CD4-positive, alpha-beta T cell treated with Interleukin-4 for 4 hours (primary cell): ENCODE measurements at regions not wholly inside any gene's neighbourhood (a gene's known extent, or its start where the extent isn't known, plus 50 kb on each side); places are given as distances from the start of the nearest gene placed in this dataset.

Experiments
- DNase-seq: peaks from one replicate; pipeline ENCODE4 v3.0.0-alpha.2; 2020

- no peak for DNase-seq
These were observed 267.4 kb upstream of the NT5C1B start for GRCh38 chr2:18856765-18857164.

GRCh38 chr2:18855027-18855426 is 265.7 kb upstream of the NT5C1B start:
- DNase-seq, result no peak

- no peak for DNase-seq
These were observed 260.6 kb upstream of the NT5C1B start for GRCh38 chr2:18849841-18850578.

- no peak for DNase-seq
These were observed 259.3 kb upstream of the NT5C1B start for GRCh38 chr2:18848646-18849045.

GRCh38 chr2:18845854-18846445 is 256.6 kb upstream of the NT5C1B start:
- DNase-seq, result no peak

GRCh38 chr2:18842836-18843235 is 253.5 kb upstream of the NT5C1B start:
- DNase-seq, result no peak

GRCh38 chr2:18841248-18842150 is 252.1 kb upstream of the NT5C1B start:
- DNase-seq, result no peak

GRCh38 chr2:18837240-18837639 is 247.9 kb upstream of the NT5C1B start:
- DNase-seq, result no peak

GRCh38 chr2:18836436-18836835 is 247.1 kb upstream of the NT5C1B start:
- DNase-seq, result no peak

GRCh38 chr2:18835787-18836186 is 246.4 kb upstream of the NT5C1B start:
- DNase-seq, result no peak

- no peak for DNase-seq
These were observed 245.0 kb upstream of the NT5C1B start for GRCh38 chr2:18834341-18834740.

GRCh38 chr2:18833941-18834340 is 244.6 kb upstream of the NT5C1B start:
- DNase-seq, result no peak

- DNase-seq, result no peak
These were observed 242.6 kb upstream of the NT5C1B start for GRCh38 chr2:18831916-18832510.

- no peak for DNase-seq
These were observed 241.6 kb upstream of the NT5C1B start for GRCh38 chr2:18830962-18831361.

GRCh38 chr2:18829976-18830375 is 240.6 kb upstream of the NT5C1B start:
- DNase-seq, result no peak

GRCh38 chr2:18829251-18829902 is 240.0 kb upstream of the NT5C1B start:
- no peak for DNase-seq

GRCh38 chr2:18828296-18828695 is 238.9 kb upstream of the NT5C1B start:
- no peak for DNase-seq

GRCh38 chr2:18825838-18826237 is 236.5 kb upstream of the NT5C1B start:
- DNase-seq, result no peak

- DNase-seq, result no peak
These were observed 235.5 kb upstream of the NT5C1B start for GRCh38 chr2:18824915-18825314.

- DNase-seq, result no peak
These were observed 235.0 kb upstream of the NT5C1B start for GRCh38 chr2:18824325-18824790.

- no peak for DNase-seq
These were observed 232.1 kb upstream of the NT5C1B start for GRCh38 chr2:18821431-18821830.

GRCh38 chr2:18820966-18821365 is 231.6 kb upstream of the NT5C1B start:
- no peak for DNase-seq

- no peak for DNase-seq
These were observed 230.2 kb upstream of the NT5C1B start for GRCh38 chr2:18819566-18819965.
